ENCODE measurements at regions not wholly inside any gene's neighbourhood (a gene's known extent, or its start where the extent isn't known, plus 50 kb on each side); places are given as distances from the start of the nearest gene placed in this dataset.
A peak's percentile ranks its signal among the peaks of the same experiment; 100 is the strongest.

GRCh38 chr9:78609450-78609849 lies 312.5 kb downstream of the PSAT1 start:
- Histone ChIP-seq H3F3A (ENCODE audit: low read depth) (no peaks in the 10 kb centered on the region), H3K4me3 (ENCODE audit: low read length, poor library complexity, severe bottlenecking) (no peak overlapping the region), H3K9ac (ENCODE audit: low read depth, low read length, poor library complexity, severe bottlenecking) (no peak overlapping the region), H4K20me1 (ENCODE audit: insufficient read depth, low read length, poor library complexity, severe bottlenecking) (no peaks in the 10 kb centered on the region), H3K79me2 (ENCODE audit: insufficient read depth, low read length) (no peaks in the 10 kb centered on the region), H3K27me3 (ENCODE audit: insufficient read depth, low read length, poor library complexity, severe bottlenecking) (no peaks in the 10 kb centered on the region), H3K4me1 (ENCODE audit: insufficient read depth, low read length, poor library complexity, severe bottlenecking) (peaks cover 6% of the 10 kb centered on the region), H3K4me2 (ENCODE audit: low read depth, low read length, poor library complexity, severe bottlenecking) (no peak overlapping the region), H3K36me3 (ENCODE audit: insufficient read depth, low read length) (no peaks in the 10 kb centered on the region), H3K9me3 (ENCODE audit: insufficient read depth, low read depth, low read length) (no peaks in the 10 kb centered on the region), H2AFZ (ENCODE audit: low read length) (peak overlapping the region; percentile 18; the same call in 1 of the 2 replicates), H3K9me2 (replicated peaks; ENCODE audit: low read depth, low read length) (no peaks in the 10 kb centered on the region)
- TF ChIP-seq EZH2phosphoT487 (IDR thresholded peaks at IDR 0.05; ENCODE audit: borderline replicate concordance) (no peak), CTCF (conservative IDR thresholded peaks at IDR 0.05; ENCODE audit: low read length) (no peak)

GRCh38 chr9:78612091-78612490 lies 315.2 kb downstream of the PSAT1 start:
- no peaks in the 10 kb centered on the region for H3F3A ChIP-seq (ENCODE audit: low read depth)
- no peak overlapping the region for H2AFZ ChIP-seq (ENCODE audit: low read length)
- H3K4me3 ChIP-seq (ENCODE audit: low read length, poor library complexity, severe bottlenecking): no peak overlapping the region

GRCh38 chr9:78613006-78613405 lies 316.1 kb downstream of the PSAT1 start:
- TF ChIP-seq CTCF (conservative IDR thresholded peaks at IDR 0.05; ENCODE audit: low read length) (no peak), EZH2phosphoT487 (IDR thresholded peaks at IDR 0.05; ENCODE audit: borderline replicate concordance) (no peak)
- Histone ChIP-seq H4K20me1 (ENCODE audit: insufficient read depth, low read length, poor library complexity, severe bottlenecking) (no peaks in the 10 kb centered on the region), H3K4me3 (ENCODE audit: low read length, poor library complexity, severe bottlenecking) (no peak overlapping the region), H3K9me2 (replicated peaks; ENCODE audit: low read depth, low read length) (no peaks in the 10 kb centered on the region), H3K9ac (ENCODE audit: low read depth, low read length, poor library complexity, severe bottlenecking) (no peak overlapping the region), H3K79me2 (ENCODE audit: insufficient read depth, low read length) (no peaks in the 10 kb centered on the region), H3K4me2 (ENCODE audit: low read depth, low read length, poor library complexity, severe bottlenecking) (no peak overlapping the region), H2AFZ (ENCODE audit: low read length) (no peak overlapping the region), H3K27me3 (ENCODE audit: insufficient read depth, low read length, poor library complexity, severe bottlenecking) (no peaks in the 10 kb centered on the region), H3K9me3 (ENCODE audit: insufficient read depth, low read depth, low read length) (no peaks in the 10 kb centered on the region), H3K4me1 (ENCODE audit: insufficient read depth, low read length, poor library complexity, severe bottlenecking) (peaks cover 6% of the 10 kb centered on the region), H3F3A (ENCODE audit: low read depth) (no peaks in the 10 kb centered on the region), H3K36me3 (ENCODE audit: insufficient read depth, low read length) (no peaks in the 10 kb centered on the region)

More at GRCh38 chr9:78612091-78612490, 315.2 kb downstream of the PSAT1 start:
- Histone ChIP-seq H3K9me2 (replicated peaks; ENCODE audit: low read depth, low read length) (no peaks in the 10 kb centered on the region), H4K20me1 (ENCODE audit: insufficient read depth, low read length, poor library complexity, severe bottlenecking) (no peaks in the 10 kb centered on the region), H3K79me2 (ENCODE audit: insufficient read depth, low read length) (no peaks in the 10 kb centered on the region), H3K27me3 (ENCODE audit: insufficient read depth, low read length, poor library complexity, severe bottlenecking) (no peaks in the 10 kb centered on the region), H3K9ac (ENCODE audit: low read depth, low read length, poor library complexity, severe bottlenecking) (no peak overlapping the region), H3K36me3 (ENCODE audit: insufficient read depth, low read length) (no peaks in the 10 kb centered on the region), H3K9me3 (ENCODE audit: insufficient read depth, low read depth, low read length) (no peaks in the 10 kb centered on the region), H3K4me2 (ENCODE audit: low read depth, low read length, poor library complexity, severe bottlenecking) (no peak overlapping the region), H3K4me1 (ENCODE audit: insufficient read depth, low read length, poor library complexity, severe bottlenecking) (peaks cover 6% of the 10 kb centered on the region)
- TF ChIP-seq CTCF (conservative IDR thresholded peaks at IDR 0.05; ENCODE audit: low read length) (no peak), EZH2phosphoT487 (IDR thresholded peaks at IDR 0.05; ENCODE audit: borderline replicate concordance) (no peak)
